Ascending aorta (tissue), 2 donors: ENCODE measurements at regions not wholly inside any gene's neighbourhood (a gene's known extent, or its start where the extent isn't known, plus 50 kb on each side); places are given as distances from the start of the nearest gene placed in this dataset.

ENCODE experiments used
- DNase-seq, 2 donors: peaks; one replicate each; pipeline ENCODE4 v3.0.0-alpha.2; 2019; ENCODE audit warnings: low spot score in 2 of 2
- H3K27ac ChIP-seq, 2 donors: fragments of 200-600 bp; sonication (generic); one replicate each; pipeline ENCODE4 v1.5.1; 2016 to 2017; ENCODE audit warnings: mild to moderate bottlenecking in 1 of 2
- H3K27me3 ChIP-seq: fragments of 200-600 bp; sonication (generic); one replicate; pipeline ENCODE4 v1.5.1; 2017
- H3K36me3 ChIP-seq, 2 donors: fragments of 200-600 bp; sonication (generic); one replicate each; pipeline ENCODE4 v1.5.1; 2016
- H3K4me1 ChIP-seq, 2 donors: fragments of 200-600 bp; sonication (generic); one replicate each; pipeline ENCODE4 v1.5.1; 2016 to 2017; ENCODE audit warnings: mild to moderate bottlenecking in 1 of 2
- H3K4me3 ChIP-seq, 2 donors: fragments of 200-600 bp; sonication (generic); one replicate each; pipeline ENCODE4 v1.5.1; 2016 to 2017; ENCODE audit warnings: mild to moderate bottlenecking in 1 of 2
- H3K9me3 ChIP-seq, 2 donors: fragments of 200-600 bp; sonication (generic); one replicate each; pipeline ENCODE4 v1.5.1; 2016
- CTCF ChIP-seq, 3 experiments: fragments of 200-600 bp in 2 of 3; fragments of 450-650 bp in 1 of 3; sonication (generic) in 2 of 3; IDR thresholded peaks; one replicate each; pipeline ENCODE4 v1.5.1; 2016 to 2019; ENCODE audit warnings: antibody characterized with exemption in 3 of 3, mild to moderate bottlenecking in 1 of 3, moderate library complexity in 1 of 3
- intact Hi-C: fragments of 100-400 bp; cut with DNase I; formaldehyde crosslinking; loops from one replicate; pipeline ENCODE4 v1.15.1; 2023

GRCh38 chr9:105972466-105973204 lies 278.3 kb downstream of the TMEM38B start:
- Histone ChIP-seq H3K4me1 (no peaks in the 10 kb centered on the region), H3K9me3 (no peaks in the 10 kb centered on the region), H3K36me3 (no peaks in the 10 kb centered on the region), H3K27ac (no peak overlapping the region), H3K27me3 (no peaks in the 10 kb centered on the region), H3K4me3 (no peak overlapping the region)
- DNase-seq: no peak
- no peak for TF ChIP-seq CTCF (IDR thresholded peaks at IDR 0.05)
- intact Hi-C loops: no loop called here

- TF ChIP-seq CTCF (IDR thresholded peaks at IDR 0.05): no peak
- H3K4me3 ChIP-seq: no peak overlapping the region
- no peaks in the 10 kb centered on the region for H3K27me3 ChIP-seq
- intact Hi-C loops: no loop called here
- H3K27ac ChIP-seq: no peak overlapping the region
- no peaks in the 10 kb centered on the region for H3K36me3 ChIP-seq
- DNase-seq: no peak
- H3K9me3 ChIP-seq: no peaks in the 10 kb centered on the region
- H3K4me1 ChIP-seq: no peaks in the 10 kb centered on the region
Observed at GRCh38 chr9:105973951-105974351, 279.6 kb downstream of the TMEM38B start.

GRCh38 chr9:105975886-105976645 lies 281.7 kb downstream of the TMEM38B start:
- H3K27ac ChIP-seq: no peak overlapping the region
- no peak for TF ChIP-seq CTCF (IDR thresholded peaks at IDR 0.05)
- no peaks in the 10 kb centered on the region for H3K4me1 ChIP-seq
- no peak overlapping the region for H3K4me3 ChIP-seq
- no peaks in the 10 kb centered on the region for H3K36me3 ChIP-seq
- intact Hi-C loops: no loop called here
- DNase-seq: no peak
- no peaks in the 10 kb centered on the region for H3K27me3 ChIP-seq
- H3K9me3 ChIP-seq: no peaks in the 10 kb centered on the region

GRCh38 chr9:105978336-105978735 lies 284.0 kb downstream of the TMEM38B start:
- H3K36me3 ChIP-seq: no peaks in the 10 kb centered on the region
- H3K4me1 ChIP-seq: no peaks in the 10 kb centered on the region
- TF ChIP-seq CTCF (IDR thresholded peaks at IDR 0.05): no peak
- no peak overlapping the region for H3K27ac ChIP-seq
- intact Hi-C loops: no loop called here
- no peaks in the 10 kb centered on the region for H3K27me3 ChIP-seq
- no peak overlapping the region for H3K4me3 ChIP-seq
- H3K9me3 ChIP-seq: no peaks in the 10 kb centered on the region
- no peak for DNase-seq

- Histone ChIP-seq H3K36me3 (no peaks in the 10 kb centered on the region), H3K4me3 (no peak overlapping the region), H3K27me3 (no peaks in the 10 kb centered on the region), H3K27ac (no peak overlapping the region), H3K9me3 (no peaks in the 10 kb centered on the region), H3K4me1 (no peaks in the 10 kb centered on the region)
- intact Hi-C loops: no loop called here
- DNase-seq: no peak
- TF ChIP-seq CTCF (IDR thresholded peaks at IDR 0.05): no peak
Observed at GRCh38 chr9:105978826-105979225, 284.5 kb downstream of the TMEM38B start.
